HG02943 (cell line): ENCODE measurements at regions not wholly inside any gene's neighbourhood (a gene's known extent, or its start where the extent isn't known, plus 50 kb on each side); places are given as distances from the start of the nearest gene placed in this dataset.
"Not testable (repeated sequence)": the region's sequence is repeated elsewhere in the genome, so short reads cannot be mapped to it uniquely, and the experiment has no call there.

Experiments used
- ATAC-seq: cut with Tn5 transposase; IDR thresholded peaks from one replicate; pipeline ENCODE4 v1.9.1; 2021; ENCODE audit warnings: mild to moderate bottlenecking, low read depth, moderate library complexity; ENCODE audit not compliant: unreplicated experiment

DNA sequence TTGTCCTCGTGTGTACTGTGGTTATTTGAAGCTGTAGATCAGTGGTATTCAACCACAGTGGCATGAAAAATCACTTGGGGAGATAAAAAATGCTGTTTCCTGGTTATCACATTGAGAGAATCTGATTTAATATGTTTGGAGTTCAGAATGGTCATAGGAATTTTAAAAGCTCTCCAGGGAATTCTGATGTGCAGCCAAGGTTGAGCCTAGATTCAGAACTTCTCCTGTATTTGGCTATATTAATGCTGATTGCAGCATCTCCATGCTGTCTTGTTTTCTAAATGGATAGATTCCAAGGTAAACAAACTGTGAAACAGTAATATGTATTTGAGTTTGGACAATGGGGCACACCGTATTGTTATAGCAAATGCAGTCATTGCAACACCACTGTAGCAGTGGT lies 982.2 kb upstream of the FBXO33 start:
- ATAC-seq = no peak

GRCh38 chr14:40413136-40413535 lies 980.9 kb upstream of the FBXO33 start:
- no peak for ATAC-seq

GRCh38 chr14:40410708-40411107 lies 978.5 kb upstream of the FBXO33 start:
- ATAC-seq = no peak

GRCh38 chr14:40402957-40403356 lies 970.7 kb upstream of the FBXO33 start:
- ATAC-seq = no peak

DNA sequence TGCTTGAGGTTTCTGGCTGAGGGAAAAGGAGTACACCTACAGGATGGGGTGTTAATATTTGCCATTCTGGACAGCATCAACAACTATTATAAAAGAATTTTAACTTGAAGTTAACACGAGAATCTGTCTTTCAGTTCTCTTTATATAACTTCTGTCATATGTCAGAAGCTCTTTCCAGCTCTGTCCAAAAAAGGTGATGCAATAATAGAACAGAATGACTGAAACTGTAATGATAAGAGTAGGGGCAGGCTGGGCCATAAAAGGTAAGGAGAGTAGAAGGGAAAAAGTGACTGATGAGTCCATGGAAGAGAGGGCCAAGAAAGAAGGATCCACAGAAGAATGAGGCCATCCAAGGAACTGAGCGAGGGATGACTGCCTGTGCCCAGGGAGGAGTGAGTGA lies 966.7 kb upstream of the FBXO33 start:
- no peak for ATAC-seq

DNA sequence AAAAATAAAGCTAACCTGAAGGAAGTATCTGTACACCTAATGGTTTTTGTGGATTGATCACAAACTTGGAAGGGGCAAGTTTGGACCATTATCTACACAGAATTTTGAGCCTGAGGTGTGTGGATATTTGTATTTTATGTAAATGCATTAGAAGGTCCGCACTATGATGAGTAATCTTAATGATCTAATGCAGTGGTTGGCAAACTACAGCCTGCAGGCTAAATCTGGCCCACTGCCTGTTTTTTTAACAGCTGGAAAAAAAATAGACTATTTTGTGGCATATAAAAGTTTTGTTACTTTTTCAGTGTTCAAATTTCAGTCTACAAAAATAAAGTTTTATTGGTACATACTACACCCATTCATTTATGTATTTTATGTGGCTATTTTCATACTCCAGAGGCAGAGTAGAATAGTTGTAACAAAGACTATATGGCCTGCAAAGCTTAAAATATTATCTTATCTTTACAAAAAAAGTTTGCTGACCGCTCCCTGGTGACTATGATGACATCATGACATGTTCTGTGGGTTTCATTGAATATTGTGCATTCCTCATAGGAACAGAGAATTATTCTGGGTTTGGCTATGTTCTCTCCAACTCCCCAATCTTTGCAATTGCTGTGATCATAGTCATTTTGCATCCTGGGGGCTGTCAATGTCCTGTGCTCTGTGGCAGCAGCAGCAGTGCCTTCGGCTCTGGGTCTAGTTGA lies 962.6 kb upstream of the FBXO33 start:
- no peak for ATAC-seq

DNA sequence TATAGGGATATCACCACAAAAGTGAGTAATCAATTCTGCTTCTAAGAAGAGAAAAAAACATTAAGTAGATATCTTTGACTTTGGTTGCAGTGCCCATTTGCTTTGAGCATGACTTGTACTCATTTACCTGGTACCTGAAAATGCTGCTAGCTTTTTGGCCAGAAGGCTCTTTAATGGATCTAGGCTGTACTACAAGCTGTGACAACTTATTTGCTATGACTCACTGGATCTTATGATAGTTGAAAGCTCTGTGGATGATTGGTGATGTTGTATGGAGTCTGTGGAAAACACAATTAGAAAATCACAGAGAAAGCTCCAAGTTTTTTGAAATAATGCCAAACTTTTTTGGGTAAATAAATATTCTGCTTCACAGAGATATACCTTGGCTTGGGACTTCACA lies 960.9 kb upstream of the FBXO33 start:
- no peak for ATAC-seq

- no peak for ATAC-seq
These were observed 954.2 kb upstream of the FBXO33 start for GRCh38 chr14:40386433-40386832.

DNA sequence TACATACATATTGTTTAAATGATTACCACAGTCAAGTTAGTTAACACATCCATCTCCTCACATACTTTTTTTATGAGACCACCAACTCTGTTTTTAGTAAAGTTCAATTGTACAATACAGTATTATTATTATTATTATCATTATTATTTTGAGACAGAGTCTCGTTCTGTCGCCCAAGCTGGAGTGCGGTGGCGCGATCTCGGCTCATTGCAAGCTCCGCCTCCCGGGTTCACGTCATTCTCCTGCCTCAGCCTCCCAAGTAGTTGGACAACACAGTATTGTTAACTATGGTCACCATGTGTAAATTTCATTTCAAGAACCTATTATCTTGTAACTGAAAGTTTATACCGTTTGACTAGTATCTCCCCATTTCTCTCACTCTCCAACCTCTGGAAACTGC lies 942.0 kb upstream of the FBXO33 start:
- no peak for ATAC-seq

- ATAC-seq = no peak
These were observed 938.8 kb upstream of the FBXO33 start for GRCh38 chr14:40371011-40371410.

- ATAC-seq = no peak
These were observed 936.1 kb upstream of the FBXO33 start for GRCh38 chr14:40368314-40368713.

GRCh38 chr14:40367717-40368116 lies 935.5 kb upstream of the FBXO33 start:
- no peak for ATAC-seq

GRCh38 chr14:40365305-40365704 lies 933.1 kb upstream of the FBXO33 start:
- ATAC-seq = no peak

GRCh38 chr14:40362856-40363255 lies 930.6 kb upstream of the FBXO33 start:
- ATAC-seq = no peak

DNA sequence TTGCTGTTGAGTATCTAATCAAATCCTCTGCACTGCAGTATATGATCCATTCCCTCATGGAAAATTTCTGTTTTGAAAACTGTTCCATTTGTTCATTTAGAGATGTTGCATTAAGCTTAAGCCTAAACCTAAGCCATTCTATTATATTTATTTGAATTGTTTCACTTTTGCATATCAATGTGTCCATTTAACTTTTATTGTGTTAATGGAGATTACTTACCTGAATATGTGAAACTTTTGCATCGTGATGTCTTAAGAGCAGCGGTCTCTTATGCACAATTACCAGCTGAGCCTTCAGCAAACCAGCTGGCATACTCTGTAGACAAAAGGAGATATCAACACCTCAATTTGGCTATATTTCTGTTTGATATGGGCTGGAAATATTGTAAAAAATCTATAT lies 922.5 kb upstream of the FBXO33 start:
- no peak for ATAC-seq

- ATAC-seq = not testable (repeated sequence)
These were observed 915.9 kb upstream of the FBXO33 start for GRCh38 chr14:40348104-40348503.

GRCh38 chr14:40347675-40348074 lies 915.4 kb upstream of the FBXO33 start:
- ATAC-seq = no peak

DNA sequence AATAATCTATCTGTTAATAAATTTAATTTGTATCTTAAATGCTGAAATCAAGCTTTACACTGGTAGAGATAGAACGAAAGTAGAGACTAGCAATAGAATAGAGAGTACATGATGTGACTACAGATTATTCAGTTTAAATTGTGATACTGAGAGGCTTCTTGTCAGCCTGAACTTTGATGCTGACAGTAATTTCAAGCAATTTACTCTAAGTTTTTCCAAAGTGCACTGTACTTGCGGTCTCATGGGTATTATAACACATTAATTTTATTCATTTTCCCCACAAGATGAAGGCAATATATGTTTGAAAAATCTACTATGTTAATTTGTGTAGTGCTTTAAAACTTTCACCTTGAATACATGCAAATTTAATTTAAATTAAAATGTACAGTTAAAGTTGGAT lies 914.0 kb upstream of the FBXO33 start:
- ATAC-seq = no peak

GRCh38 chr14:40345334-40345733 lies 913.1 kb upstream of the FBXO33 start:
- no peak for ATAC-seq

DNA sequence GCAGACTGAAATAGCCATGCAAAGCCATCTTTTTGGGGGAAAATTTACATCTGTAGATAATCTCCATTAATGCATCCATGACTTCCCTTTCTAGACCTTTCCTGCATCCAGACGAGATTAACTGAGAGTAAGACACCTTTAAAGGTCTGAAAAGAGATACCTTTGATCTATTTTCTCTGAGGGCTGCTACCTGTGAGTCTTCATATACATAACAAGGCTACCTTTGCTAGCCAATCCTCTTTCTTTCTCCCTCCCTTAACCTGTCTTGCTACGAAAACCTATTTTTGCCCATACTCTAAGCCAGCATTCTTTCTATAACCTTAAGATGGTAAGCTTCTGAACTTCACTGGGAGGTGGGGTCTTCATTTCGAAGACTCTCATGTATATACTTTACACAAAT lies 908.5 kb upstream of the FBXO33 start:
- no peak for ATAC-seq

- no peak for ATAC-seq
These were observed 904.6 kb upstream of the FBXO33 start for GRCh38 chr14:40336846-40337245.

- ATAC-seq = not testable (repeated sequence)
These were observed 894.3 kb upstream of the FBXO33 start for GRCh38 chr14:40326519-40326918.

GRCh38 chr14:40318211-40318719 lies 886.0 kb upstream of the FBXO33 start:
- ATAC-seq = no peak
